Left ventricle myocardium superior (tissue), 1 donor: ENCODE measurements at regions not wholly inside any gene's neighbourhood (a gene's known extent, or its start where the extent isn't known, plus 50 kb on each side); places are given as distances from the start of the nearest gene placed in this dataset.
"Not testable (repeated sequence)": the region's sequence is repeated elsewhere in the genome, so short reads cannot be mapped to it uniquely, and the experiment has no call there.

Source experiments
- ATAC-seq: fragments of 200-7000 bp; cut with Tn5 transposase; one replicate; pipeline ENCODE4 v1.9.1; 2020; ENCODE audit warnings: mild to moderate bottlenecking, moderate library complexity
- DNase-seq: peaks from one replicate; pipeline ENCODE4 v3.0.0-alpha.2; 2020
- intact Hi-C: fragments of 100-400 bp; cut with micrococcal nuclease; formaldehyde crosslinking; loops from one replicate; pipeline ENCODE4 v1.11.0; 2022
- donor health status: DM: no; HTN: yes; CAD: no; lungs with severe emphysema.

DNA sequence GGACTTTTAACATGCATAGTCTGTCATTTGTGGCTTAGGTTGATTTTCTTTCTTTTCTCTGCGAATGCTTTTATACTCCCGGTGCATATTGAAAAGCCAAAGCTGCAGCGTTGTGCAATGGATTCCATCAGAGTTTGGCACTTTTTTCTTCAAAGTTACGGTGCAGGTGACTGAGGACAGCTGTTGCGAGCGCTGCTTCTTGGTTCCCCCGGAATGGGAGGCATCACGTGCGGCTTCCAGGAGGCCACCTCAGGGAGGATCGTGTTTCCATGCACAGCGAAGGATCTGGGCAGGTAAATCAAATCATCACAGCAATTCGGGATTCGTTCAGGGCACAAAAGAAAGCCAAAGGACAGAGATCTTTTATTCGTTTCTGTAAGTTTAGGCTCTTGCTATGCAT is 109.6 kb upstream of the ALKAL2 start:
- DNase-seq, result no peak
- ATAC-seq, result no peak
- intact Hi-C loops, result no loop called here

- intact Hi-C loops, result no loop called here
- DNase-seq (no peak), ATAC-seq (no peak)
Measured at GRCh38 chr2:396903-397302, 109.0 kb upstream of the ALKAL2 start.

GRCh38 chr2:395886-396285 is 108.0 kb upstream of the ALKAL2 start:
- intact Hi-C loops, result no loop called here
- no peak for DNase-seq
- ATAC-seq, result no peak

DNA sequence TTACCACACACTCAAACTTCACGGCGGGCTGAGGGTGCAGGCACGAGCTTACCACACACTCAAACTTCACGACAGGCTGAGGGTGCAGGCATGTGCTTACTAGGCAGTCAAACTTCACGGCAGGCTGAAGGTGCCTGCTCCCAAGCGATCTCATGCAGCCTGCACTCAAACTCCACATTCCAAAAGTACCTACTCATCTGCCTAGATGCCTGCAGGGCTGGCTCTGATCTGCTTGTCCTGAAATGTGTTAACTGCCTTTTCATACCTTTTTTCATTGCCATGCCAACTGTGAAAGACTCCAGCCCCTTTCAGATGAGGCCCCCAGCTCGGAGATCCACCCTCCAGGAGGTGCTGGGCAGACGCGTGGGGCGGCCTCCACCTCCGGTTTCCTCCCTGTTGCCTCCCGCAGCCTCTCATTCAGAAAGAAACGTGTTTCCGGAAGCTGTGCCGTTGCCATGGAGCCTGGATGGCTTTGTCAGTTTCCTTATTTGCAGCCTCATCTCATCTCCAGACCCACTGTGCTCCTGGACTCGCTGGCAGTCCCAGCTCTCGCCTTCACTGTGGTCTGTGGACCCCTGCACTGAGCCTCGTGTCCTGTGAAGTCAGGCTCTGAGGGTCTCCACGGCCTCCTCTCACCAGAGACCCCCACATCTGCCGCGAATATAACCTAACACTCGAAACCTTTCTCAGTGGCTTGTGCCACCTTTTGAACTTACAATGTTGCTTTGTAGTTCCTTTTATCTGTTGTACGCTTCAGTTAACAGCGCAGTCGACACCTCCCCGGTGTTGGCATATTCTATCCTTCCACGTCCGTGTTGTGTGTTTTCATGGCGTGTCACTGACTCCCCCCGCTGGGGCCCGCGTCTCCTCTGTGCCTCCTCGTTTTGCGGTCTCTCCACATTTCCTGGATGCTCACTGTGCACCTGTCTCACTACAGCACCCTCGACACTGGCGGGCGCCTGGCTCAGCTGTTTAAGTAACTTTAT is 106.1 kb upstream of the ALKAL2 start:
- no peak for ATAC-seq
- intact Hi-C loops, result no loop called here
- DNase-seq, result no peak

DNA sequence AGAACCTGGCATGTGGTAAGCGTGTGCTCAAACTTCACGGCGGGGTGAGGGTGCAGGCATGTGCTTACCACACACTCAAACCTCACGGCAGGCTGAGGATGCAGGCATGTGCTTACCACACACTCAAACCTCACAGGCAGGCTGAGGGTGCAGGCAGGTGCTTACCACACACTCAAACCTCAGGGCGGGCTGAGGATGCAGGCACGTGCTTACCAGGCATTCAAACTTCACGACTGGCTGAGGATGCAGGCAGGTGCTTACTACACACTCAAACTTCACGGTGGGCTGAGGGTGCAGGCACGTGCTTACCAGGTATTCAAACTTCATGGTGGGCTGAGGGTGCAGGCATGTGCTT is 105.0 kb upstream of the ALKAL2 start:
- no peak for ATAC-seq
- intact Hi-C loops, result no loop called here
- DNase-seq, result no peak

- DNase-seq (no peak), ATAC-seq (no peak)
Measured at GRCh38 chr2:392181-392925, 104.5 kb upstream of the ALKAL2 start.

DNA sequence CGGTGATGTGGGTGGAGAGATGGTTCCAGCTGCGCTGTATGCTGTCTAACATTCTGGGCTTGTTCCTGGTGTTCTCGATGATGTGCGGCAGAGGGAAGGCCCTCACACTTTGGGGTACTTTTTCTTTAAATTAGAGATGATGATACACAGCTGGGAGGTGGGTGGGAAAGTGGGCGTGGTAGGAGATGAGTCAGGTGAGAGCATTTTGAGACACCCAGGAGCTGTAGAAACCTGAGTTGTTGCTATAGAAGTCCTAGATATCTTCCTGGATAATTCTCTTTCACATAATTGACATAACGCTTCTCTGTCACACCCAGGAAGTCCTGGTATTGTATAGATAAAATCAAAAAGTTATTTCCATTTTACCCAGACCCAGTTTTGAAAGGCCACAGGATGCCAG is 103.8 kb upstream of the ALKAL2 start:
- intact Hi-C loops, result no loop called here
- no peak for DNase-seq
- no peak for ATAC-seq

More at GRCh38 chr2:392181-392925, 104.5 kb upstream of the ALKAL2 start:
- intact Hi-C loops, result no loop called here

DNA sequence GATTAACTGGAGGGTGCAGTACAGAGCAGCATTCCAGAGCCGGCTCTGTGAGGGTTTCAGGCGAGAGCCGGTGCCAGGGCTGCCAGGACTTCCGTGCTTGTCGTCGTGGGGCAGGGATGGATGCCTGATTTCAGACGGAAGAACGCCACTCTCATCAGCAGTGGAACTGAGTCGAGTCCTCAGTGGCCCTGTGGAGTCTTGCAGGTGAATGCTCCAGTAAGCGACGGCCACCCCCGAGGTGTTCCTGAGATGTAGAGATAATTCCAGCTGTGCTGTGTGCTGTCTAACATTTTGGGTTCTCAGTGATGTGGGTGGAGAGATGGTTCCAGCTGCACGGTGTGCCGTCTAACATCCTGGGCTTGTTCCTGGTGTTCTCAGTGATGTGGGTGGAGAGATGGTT is 103.1 kb upstream of the ALKAL2 start:
- no peak for ATAC-seq
- intact Hi-C loops, result no loop called here
- no peak for DNase-seq

DNA sequence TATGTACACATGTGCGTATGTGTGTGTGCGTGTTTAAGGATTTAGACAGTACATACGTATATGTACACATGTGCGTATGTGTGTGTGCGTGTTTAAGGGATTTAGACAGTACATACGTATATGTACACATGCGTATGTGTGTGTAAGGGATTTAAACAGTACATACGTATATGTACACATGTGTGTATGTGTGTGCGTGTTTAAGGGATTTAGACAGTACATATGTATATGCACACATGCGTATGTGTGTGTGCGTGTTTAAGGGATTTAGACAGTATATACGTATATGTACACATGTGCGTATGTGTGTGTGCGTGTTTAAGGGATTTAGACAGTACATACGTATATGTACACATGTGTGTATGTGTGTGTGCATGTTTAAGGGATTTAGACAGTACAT is 102.1 kb upstream of the ALKAL2 start:
- intact Hi-C loops, DNase-seq, ATAC-seq: not testable (repeated sequence)

- ATAC-seq, DNase-seq, intact Hi-C loops: not testable (repeated sequence)
Measured at GRCh38 chr2:388752-389151, 100.9 kb upstream of the ALKAL2 start.

GRCh38 chr2:387980-388421 is 100.1 kb upstream of the ALKAL2 start:
- no peak for DNase-seq
- intact Hi-C loops, result no loop called here
- ATAC-seq, result no peak

DNA sequence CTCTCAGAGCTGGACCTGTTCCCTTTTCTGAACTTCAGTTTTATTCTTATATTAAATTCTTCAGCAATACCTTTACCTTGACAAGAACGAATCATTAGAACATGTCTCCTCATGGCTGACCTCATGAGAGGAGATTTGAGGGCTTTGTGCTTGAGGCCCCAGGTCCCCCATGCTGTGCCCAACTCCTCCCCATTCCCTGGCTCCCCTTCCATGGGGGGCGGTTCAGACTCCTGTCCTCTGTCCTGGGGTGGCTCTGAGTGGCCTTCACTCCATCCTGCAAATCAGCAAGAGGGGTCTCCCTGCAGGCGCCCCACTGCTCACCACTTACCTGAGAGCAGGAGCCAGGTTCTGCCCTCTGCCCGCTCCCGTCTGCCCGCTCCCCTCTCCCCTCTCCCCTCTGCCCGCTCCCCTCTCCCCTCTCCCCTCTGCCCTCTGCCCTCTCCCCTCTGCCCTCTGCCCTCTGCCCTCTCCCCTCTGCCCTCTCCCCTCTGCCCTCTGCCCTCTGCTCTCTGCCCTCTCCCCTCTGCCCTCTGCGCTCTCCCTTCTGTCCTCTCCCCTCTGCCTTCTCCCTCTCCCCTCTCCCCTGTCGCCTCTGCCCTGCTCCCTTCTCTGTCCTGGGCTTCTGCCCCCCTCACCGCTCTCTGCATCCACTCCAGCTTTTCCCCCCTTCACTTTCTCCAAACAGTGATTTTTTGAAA is 98.7 kb upstream of the ALKAL2 start:
- ATAC-seq, result no peak
- no peak for DNase-seq
- intact Hi-C loops, result no loop called here

DNA sequence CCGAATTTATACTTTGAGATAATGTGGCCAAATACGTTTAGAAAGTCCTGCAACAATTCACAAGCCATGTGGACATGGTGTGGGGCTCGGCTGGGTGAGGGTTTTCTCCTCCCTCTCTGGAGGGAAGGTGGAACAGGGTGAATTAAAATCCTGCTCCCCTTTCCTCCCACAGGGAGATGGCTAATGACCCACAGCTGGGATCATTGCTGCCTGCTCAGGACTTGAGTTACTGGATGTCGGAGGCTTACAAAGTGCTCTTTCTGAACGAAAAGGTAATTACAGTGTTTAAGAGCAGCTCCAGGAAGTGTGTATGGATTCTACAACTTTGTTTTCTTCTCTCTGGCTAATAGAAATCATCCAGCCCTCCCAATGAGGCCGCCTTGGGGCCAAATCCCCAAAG is 97.9 kb upstream of the ALKAL2 start:
- DNase-seq (no peak), ATAC-seq (no peak)
- intact Hi-C loops, result no loop called here

- no peak for DNase-seq
- ATAC-seq, result no peak
- intact Hi-C loops, result no loop called here
Measured at GRCh38 chr2:385061-385460, 97.2 kb upstream of the ALKAL2 start.

DNA sequence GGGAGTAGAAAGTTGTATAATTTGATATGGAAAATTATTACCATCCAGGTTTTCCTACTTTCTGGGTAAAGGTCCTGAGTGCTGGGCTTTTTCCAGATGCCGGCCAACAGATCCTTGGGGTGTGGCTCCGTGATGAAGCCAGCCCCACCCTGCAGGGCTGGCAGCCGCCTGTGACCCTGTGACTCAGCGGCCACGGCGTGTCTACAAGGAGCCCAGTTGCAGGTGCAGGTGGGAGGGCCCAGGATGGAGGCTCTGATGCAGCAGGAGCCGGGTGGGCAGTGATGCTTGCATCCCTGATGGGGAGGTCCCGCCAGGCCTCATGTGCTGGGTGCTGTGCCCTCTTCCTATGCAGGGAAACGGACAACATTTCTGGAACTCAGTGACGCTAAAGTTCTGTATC is 96.0 kb upstream of the ALKAL2 start:
- ATAC-seq (no peak), DNase-seq (no peak)
- intact Hi-C loops, result no loop called here

DNA sequence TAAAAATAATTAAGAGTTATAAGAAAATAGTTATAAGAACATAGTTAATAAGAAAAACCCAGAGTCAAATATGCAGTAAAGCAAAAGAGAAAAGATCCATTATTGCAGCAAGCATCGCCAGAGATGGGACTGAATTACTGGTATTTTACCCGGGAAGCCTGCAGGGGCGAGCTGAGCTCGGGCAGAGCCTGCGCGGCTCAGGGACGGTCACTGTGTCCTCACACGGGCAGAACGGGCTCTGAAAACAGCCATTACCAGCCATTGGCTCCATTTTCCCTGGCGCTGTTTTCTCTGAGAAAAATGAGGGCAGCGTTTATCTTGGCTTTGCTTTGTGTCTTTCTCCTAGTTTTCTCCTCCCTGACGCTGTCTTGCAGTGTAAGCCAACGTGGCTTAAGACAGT is 95.3 kb upstream of the ALKAL2 start:
- no peak for ATAC-seq
- intact Hi-C loops, result no loop called here
- DNase-seq, result no peak

- intact Hi-C loops, result no loop called here
- ATAC-seq, result no peak
- no peak for DNase-seq
Measured at GRCh38 chr2:382728-383022, 94.8 kb upstream of the ALKAL2 start.

- intact Hi-C loops, result no loop called here
- DNase-seq (no peak), ATAC-seq (no peak)
Measured at GRCh38 chr2:381941-382727, 94.2 kb upstream of the ALKAL2 start.

- no peak for ATAC-seq
- DNase-seq, result no peak
- intact Hi-C loops, result no loop called here
Measured at GRCh38 chr2:381181-381580, 93.3 kb upstream of the ALKAL2 start.
